Spinal cord (tissue), 9 donors: ENCODE measurements at regions not wholly inside any gene's neighbourhood (a gene's known extent, or its start where the extent isn't known, plus 50 kb on each side); places are given as distances from the start of the nearest gene placed in this dataset.

Experiments used
- DNase-seq, 6 donors: peaks; one replicate each; pipeline versions ENCODE4 v3.0.0 to v3.0.0-alpha.2; 2013 to 2015; ENCODE audit warnings: low spot score in 6 of 6, low read depth in 4 of 6
- H3K27ac ChIP-seq: one replicate; pipeline ENCODE4 v1.5.1; 2013; ENCODE audit warnings: low read depth, low read length, control low read depth
- H3K27me3 ChIP-seq: one replicate; pipeline ENCODE4 v1.6.1; 2013; ENCODE audit warnings: low read length; ENCODE audit not compliant: control insufficient read depth, insufficient read depth
- H3K36me3 ChIP-seq: one replicate; pipeline ENCODE4 v1.6.1; 2013; ENCODE audit warnings: low read length; ENCODE audit not compliant: control insufficient read depth, insufficient read depth
- H3K4me1 ChIP-seq: one replicate; pipeline ENCODE4 v1.6.1; 2013; ENCODE audit warnings: low read length; ENCODE audit not compliant: control insufficient read depth, insufficient read depth
- H3K4me3 ChIP-seq: one replicate; pipeline ENCODE4 v1.5.1; 2013; ENCODE audit warnings: low read depth, low read length, control low read depth
- H3K9me3 ChIP-seq: one replicate; pipeline ENCODE4 v1.6.1; 2013; ENCODE audit warnings: low read length; ENCODE audit not compliant: control insufficient read depth, insufficient read depth
- WGBS: methylation state at CpG from one replicate; pipeline ENCODE4 v1.1.5; 2013; ENCODE audit warnings: missing lambda C conversion rate; ENCODE audit not compliant: insufficient coverage; 5-methylcytosine and 5-hydroxymethylcytosine counted together
- donor health status: healthy.

DNA sequence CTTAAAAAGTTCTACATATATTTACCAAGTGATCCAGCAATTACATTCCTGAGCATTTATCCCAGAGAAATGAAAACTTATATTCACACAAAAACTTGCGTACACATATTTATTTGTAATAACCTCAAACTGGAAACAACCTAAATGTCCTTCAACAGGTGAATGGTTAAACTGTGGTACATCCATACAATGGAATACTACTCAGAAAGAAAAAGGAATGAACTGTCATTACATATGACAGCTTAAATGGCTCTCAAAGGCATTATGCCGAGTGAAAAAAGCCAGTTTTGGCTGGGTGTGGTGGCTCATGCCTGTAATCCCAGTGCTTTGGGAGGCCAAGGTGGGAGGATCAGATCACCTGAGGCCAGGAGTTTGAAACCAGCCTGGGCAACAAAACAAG lies 79.1 kb upstream of the DYNC1I2 start:
- DNase-seq, result no peak
- Histone ChIP-seq H3K9me3 (peaks cover 2% of the 10 kb centered on the region), H3K27me3 (no peaks in the 10 kb centered on the region), H3K4me1 (no peaks in the 10 kb centered on the region), H3K27ac (no peak overlapping the region), H3K4me3 (no peak overlapping the region), H3K36me3 (no peaks in the 10 kb centered on the region)
- WGBS, result 100% methylated on average over 1 of the region's 2 CpGs

DNA sequence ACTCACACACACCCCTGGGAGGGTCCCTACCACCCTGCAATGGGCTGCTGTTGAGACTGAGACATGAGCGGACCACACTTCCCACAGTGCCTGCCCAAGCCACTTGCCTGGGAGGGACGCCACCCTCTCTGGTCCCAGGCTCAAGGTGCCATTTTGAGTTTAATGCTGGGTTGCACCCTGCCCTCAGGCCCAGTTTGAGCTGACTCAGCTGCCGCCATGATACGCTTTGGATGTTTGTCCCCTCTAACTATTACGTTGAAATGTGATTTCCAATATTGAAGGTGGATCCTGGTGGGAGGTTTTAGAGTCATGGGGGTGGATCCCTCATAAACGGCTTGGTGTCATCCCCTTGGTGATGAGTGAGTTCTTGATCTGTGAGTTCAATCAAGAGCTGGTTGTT lies 76.4 kb upstream of the DYNC1I2 start:
- no peak overlapping the region for H3K27ac ChIP-seq
- no peaks in the 10 kb centered on the region for H3K36me3 ChIP-seq
- no peak for DNase-seq
- 81% methylated on average over 2 of the region's 6 CpGs for WGBS
- H3K4me3 ChIP-seq, result no peak overlapping the region
- no peaks in the 10 kb centered on the region for H3K4me1 ChIP-seq
- H3K27me3 ChIP-seq, result no peaks in the 10 kb centered on the region
- peaks cover 2% of the 10 kb centered on the region for H3K9me3 ChIP-seq

DNA sequence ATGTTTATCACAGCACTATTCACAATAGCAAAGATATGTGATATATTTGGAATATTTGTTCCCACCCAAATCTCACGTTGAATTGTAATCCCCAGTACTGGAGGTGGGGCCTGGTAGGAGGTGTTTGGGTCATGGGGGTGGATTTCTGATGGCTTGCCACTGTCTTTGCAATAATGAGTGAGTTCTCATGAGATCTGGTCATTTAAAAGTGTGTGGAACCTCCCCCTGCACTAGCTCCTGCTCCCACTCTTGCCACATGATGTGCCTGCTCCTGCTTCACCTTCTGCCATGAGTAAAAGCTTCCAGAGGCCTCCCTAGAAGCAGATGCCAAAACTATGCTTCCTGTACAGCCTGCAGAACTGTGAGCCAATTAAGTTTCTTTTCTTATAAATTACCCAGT lies 72.2 kb upstream of the DYNC1I2 start:
- Histone ChIP-seq H3K9me3 (no peaks in the 10 kb centered on the region), H3K27me3 (no peaks in the 10 kb centered on the region), H3K36me3 (no peaks in the 10 kb centered on the region), H3K4me3 (no peak overlapping the region), H3K27ac (no peak overlapping the region), H3K4me1 (no peaks in the 10 kb centered on the region)
- no CpG with 5 or more reads among the region's 1 CpG for WGBS
- DNase-seq, result no peak

DNA sequence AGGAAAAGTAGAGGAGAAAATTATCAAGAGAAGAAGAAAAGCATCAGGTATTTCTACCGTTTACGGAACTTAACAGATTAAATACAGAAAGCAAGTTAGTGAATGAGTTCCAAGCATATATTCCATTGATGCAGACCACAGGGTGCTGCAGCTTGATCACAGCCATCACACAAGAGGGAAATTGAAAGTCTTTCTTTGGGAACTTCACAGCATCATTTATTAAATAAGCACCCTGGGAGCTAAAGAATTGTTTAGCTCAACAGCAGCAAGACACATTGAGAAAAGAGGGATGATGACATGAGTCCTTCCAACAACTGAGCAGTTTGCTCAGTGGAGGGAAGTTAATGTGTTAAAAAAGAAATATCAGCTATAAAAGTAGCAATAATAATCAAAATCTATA lies 69.3 kb upstream of the DYNC1I2 start:
- peak in 2 of 6 donors; percentile 5 to 77 for DNase-seq
- no peak overlapping the region for H3K4me3 ChIP-seq
- no peaks in the 10 kb centered on the region for H3K9me3 ChIP-seq
- H3K36me3 ChIP-seq, result no peaks in the 10 kb centered on the region
- no CpG with 5 or more reads among the region's 2 CpGs for WGBS
- no peak overlapping the region for H3K27ac ChIP-seq
- no peaks in the 10 kb centered on the region for H3K4me1 ChIP-seq
- H3K27me3 ChIP-seq, result no peaks in the 10 kb centered on the region

DNA sequence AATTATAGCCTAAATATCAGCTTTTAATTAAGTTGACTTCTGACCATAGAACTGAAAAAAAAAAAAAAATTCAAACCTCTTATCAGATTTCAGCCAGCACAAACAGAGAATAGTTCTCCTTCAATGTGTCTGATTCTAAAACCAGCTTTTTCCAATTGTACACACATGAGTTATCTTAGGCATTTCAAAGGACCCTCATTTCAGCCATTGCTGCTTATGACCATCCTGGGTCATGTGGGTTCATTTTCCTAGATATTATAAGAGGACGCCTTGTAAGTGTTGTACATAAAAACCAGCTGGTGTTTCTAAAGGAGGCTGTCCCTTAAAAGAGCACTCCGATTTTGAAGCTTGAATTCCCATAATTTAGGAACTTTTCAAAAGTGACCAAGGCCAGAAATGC lies 62.3 kb upstream of the DYNC1I2 start:
- no peak for DNase-seq
- no peaks in the 10 kb centered on the region for H3K4me1 ChIP-seq
- H3K27ac ChIP-seq, result no peak overlapping the region
- H3K36me3 ChIP-seq, result no peaks in the 10 kb centered on the region
- 100% methylated on average over 2 of the region's 2 CpGs for WGBS
- H3K27me3 ChIP-seq, result no peaks in the 10 kb centered on the region
- peaks cover 9% of the 10 kb centered on the region for H3K9me3 ChIP-seq
- H3K4me3 ChIP-seq, result no peak overlapping the region

DNA sequence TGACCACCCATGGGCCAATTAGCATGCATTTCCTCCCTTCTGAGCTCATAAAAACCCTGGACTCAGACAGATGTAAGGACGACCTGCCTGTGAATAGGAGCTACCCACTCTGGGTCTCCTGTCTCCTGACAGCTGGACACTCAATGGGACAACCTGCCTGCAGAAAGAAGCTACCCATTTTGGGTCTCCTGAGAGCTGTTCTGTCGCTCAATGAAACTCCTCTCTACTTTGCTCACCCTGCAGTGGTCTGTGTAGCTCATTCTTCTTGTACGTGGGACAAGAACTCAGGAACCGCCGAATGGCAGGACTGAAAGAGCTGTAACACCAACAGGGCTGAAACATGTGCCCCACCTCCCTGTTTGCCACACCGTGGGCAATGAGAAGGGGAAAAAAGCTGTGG lies 60.3 kb upstream of the DYNC1I2 start:
- no peak overlapping the region for H3K4me3 ChIP-seq

DNA sequence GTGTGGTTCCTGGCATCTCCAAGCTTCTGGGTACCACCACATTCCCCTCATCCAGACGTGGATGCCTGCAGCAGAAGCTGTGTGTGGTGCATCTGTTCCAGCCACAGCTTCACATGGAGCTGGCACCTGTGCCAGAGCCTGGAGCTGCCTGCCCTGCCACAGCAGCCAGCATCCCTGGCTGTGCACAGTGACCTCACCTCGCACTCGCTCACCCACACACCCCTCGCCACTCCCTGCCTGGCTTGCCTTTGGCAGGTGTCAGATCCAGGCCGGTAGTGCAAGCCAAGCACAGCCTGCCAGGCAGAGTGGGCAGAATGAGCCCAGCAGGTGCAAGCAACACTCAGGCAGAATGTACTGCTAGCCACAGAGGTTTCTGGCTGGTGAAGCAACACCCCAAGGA lies 59.9 kb upstream of the DYNC1I2 start:
- Histone ChIP-seq H3K27me3 (no peaks in the 10 kb centered on the region), H3K4me1 (no peaks in the 10 kb centered on the region), H3K9me3 (peaks cover 15% of the 10 kb centered on the region), H3K27ac (no peak overlapping the region), H3K4me3 (no peak overlapping the region), H3K36me3 (no peaks in the 10 kb centered on the region)
- WGBS, result 75% methylated on average over 5 of the region's 5 CpGs
- no peak for DNase-seq

More for the DNA sequence above, 60.3 kb upstream of the DYNC1I2 start:
- Histone ChIP-seq H3K27ac (no peak overlapping the region), H3K27me3 (no peaks in the 10 kb centered on the region), H3K4me1 (no peaks in the 10 kb centered on the region), H3K9me3 (peaks cover 13% of the 10 kb centered on the region), H3K36me3 (no peaks in the 10 kb centered on the region)
- WGBS, result 91% methylated on average over 6 of the region's 6 CpGs
- DNase-seq, result no peak

DNA sequence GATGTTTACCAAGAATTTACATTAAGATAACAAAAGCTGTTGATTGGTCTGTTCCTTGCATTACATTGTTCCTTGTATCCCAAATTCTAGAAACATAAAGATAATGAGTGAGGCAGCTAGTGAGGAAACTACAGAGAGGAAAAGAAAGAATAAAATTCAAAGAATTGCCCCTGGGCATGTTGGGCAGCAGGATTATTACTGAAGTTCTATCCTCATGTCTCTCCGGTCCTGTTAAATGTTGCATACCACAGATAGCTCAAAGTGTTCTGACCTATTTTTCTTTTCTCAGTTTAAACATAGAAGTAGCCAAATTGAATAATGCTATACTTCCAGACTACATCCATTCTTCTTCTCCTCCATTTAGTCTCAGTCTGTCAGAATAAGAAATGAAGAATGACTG lies 58.2 kb upstream of the DYNC1I2 start:
- peaks cover 15% of the 10 kb centered on the region for H3K9me3 ChIP-seq
- H3K27ac ChIP-seq, result no peak overlapping the region
- no CpG with 5 or more reads among the region's 1 CpG for WGBS

DNA sequence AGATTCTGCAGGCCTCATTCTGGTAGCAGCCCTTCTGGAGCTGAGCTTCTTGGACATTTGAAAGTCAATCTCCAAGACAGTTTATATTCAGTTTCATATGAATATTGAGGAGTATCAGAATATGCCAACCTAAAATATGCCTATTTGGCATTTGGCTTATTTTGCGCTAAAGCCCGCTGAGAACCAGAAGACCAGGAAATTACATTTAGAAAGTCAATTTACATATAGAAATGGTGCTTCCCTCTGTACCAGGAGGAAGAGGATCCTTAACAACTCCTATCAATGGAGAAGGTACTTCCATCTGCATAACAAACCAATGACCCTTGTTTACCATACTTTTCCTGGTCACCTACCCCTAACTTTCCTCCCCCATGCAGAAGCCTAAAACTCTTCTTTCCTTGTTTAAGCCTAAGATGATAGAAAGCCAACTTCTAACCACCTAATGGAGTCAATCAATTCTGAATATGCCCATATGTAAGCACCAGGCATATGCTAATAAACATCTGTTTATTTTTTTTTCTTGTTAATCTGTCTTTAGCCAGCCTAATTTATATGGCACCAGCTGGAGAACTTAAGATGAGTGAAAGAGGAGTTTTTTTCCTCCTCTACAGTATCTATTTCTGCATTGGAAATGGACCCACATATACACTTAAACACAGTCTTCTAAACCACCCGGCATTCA lies 57.0 kb upstream of the DYNC1I2 start:
- H3K36me3 ChIP-seq, result no peaks in the 10 kb centered on the region
- H3K4me3 ChIP-seq, result no peak overlapping the region
- DNase-seq, result no peak
- 100% methylated on average over 1 of the region's 3 CpGs for WGBS
- H3K27ac ChIP-seq, result no peak overlapping the region
- no peaks in the 10 kb centered on the region for H3K4me1 ChIP-seq
- H3K9me3 ChIP-seq, result peaks cover 15% of the 10 kb centered on the region
- no peaks in the 10 kb centered on the region for H3K27me3 ChIP-seq

More for the DNA sequence above, 58.2 kb upstream of the DYNC1I2 start:
- Histone ChIP-seq H3K4me1 (no peaks in the 10 kb centered on the region), H3K27me3 (no peaks in the 10 kb centered on the region), H3K36me3 (no peaks in the 10 kb centered on the region), H3K4me3 (no peak overlapping the region)
- no peak for DNase-seq

DNA sequence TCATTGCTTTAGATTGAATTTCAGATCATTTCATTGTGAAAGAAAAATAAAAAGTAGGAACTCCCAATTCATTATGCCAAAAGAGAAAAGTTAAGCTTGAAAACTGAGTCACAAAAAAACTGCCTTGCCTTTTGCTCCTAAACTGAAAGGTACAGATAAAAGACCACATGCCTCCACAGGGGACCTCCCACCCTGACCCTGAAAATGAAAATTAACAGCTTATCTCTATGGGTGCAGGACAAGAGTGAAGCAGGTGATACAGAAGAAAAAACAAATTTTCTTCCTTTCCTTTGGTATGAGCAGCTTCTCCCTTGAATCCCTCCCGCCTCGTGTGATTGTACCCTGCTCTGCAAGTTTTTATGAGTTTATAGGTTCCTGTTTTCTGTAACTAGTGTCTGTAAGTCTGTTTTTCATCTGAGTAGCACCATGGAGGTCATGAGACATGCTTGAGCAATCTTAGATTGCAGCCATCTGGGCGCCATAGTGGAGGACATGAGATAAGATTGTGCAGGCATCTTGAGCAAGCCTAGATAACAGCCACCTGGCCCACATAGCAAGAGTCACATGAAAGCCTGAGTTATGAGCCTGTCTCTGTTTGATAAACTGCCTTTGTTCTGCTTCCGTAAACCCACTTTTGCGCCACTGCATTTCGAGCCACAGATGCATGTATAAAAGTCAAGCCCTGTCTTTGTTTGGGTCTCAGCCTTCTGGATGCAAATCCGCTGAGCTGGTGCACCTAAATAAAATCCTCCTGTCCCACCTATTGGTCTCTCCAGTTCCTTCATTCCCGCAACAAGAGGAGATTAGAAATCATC lies 56.2 kb upstream of the DYNC1I2 start:
- H3K27me3 ChIP-seq, result no peaks in the 10 kb centered on the region
- WGBS, result 96% methylated on average over 6 of the region's 8 CpGs
- H3K9me3 ChIP-seq, result peaks cover 15% of the 10 kb centered on the region
- no peak for DNase-seq
- no peaks in the 10 kb centered on the region for H3K36me3 ChIP-seq
- no peaks in the 10 kb centered on the region for H3K4me1 ChIP-seq
- H3K4me3 ChIP-seq, result no peak overlapping the region
- no peak overlapping the region for H3K27ac ChIP-seq
